B cell (primary cell): ENCODE measurements at regions not wholly inside any gene's neighbourhood (a gene's known extent, or its start where the extent isn't known, plus 50 kb on each side); places are given as distances from the start of the nearest gene placed in this dataset.
"Not testable (repeated sequence)": the region's sequence is repeated elsewhere in the genome, so short reads cannot be mapped to it uniquely, and the experiment has no call there.

Experiments used
- EZH2 ChIP-seq: IDR thresholded peaks from 2 replicates; pipeline ENCODE4 v1.6.1; 2012; ENCODE audit warnings: borderline replicate concordance, low read depth, mild to moderate bottlenecking, moderate library complexity, low read length; ENCODE audit not compliant: insufficient read depth, poor library complexity, severe bottlenecking
- TF ChIP-seq, protein P1 (sequence below): fragments of 200-600 bp; IDR thresholded peaks from one replicate; pipeline ENCODE4 v1.8.0; 2022; ENCODE audit warnings: antibody characterized with exemption, mild to moderate bottlenecking

DNA sequence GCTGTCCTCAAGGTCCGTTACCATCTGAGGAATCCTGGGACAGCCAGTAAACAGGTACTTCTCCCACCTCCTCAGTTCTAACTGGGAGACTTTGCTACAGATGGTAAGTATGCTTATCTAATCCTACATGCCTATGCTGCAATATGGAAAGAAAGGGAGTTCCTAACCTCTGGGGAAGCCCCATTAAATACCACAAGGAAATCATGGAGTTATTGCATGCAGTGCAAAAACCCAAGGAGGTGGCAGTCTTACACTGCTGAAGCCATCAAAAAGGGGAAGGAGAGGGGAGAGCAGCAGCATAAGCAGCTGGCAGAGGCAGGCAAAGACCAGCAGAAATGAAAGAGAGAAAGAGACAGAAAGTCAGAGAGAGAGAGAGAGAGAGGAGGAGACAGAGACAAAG is 327.1 kb downstream of the SRGAP2C start:
- not testable (repeated sequence) for TF ChIP-seq EZH2
- TF ChIP-seq, protein P1, sequence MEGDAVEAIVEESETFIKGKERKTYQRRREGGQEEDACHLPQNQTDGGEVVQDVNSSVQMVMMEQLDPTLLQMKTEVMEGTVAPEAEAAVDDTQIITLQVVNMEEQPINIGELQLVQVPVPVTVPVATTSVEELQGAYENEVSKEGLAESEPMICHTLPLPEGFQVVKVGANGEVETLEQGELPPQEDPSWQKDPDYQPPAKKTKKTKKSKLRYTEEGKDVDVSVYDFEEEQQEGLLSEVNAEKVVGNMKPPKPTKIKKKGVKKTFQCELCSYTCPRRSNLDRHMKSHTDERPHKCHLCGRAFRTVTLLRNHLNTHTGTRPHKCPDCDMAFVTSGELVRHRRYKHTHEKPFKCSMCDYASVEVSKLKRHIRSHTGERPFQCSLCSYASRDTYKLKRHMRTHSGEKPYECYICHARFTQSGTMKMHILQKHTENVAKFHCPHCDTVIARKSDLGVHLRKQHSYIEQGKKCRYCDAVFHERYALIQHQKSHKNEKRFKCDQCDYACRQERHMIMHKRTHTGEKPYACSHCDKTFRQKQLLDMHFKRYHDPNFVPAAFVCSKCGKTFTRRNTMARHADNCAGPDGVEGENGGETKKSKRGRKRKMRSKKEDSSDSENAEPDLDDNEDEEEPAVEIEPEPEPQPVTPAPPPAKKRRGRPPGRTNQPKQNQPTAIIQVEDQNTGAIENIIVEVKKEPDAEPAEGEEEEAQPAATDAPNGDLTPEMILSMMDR: not testable (repeated sequence)
